ENCODE measurements at regions not wholly inside any gene's neighbourhood (a gene's known extent, or its start where the extent isn't known, plus 50 kb on each side); places are given as distances from the start of the nearest gene placed in this dataset.

DNA sequence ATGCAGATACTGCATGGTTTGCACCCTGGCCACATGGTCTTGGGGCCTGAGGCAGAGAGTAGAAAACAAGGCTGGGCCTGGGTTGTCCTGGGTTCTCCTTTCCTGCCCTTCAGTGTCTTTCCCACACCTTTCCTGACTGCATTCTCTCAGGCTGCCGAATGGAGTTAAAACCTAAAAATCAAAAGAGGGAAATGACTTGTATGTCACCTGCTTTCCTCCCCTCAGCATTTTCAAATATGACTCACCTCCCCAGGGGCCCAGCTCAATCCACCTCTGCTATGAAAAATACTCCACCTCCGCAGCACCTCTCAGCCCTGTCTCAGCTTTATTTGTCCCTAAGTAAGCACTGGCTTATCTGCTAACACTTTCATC lies 457.8 kb upstream of the MEX3C start (continued):
- TF ChIP-seq REST (IDR thresholded peaks at IDR 0.05) = no peak
- no peak for TF ChIP-seq NFE2L2 (conservative IDR thresholded peaks at IDR 0.05; ENCODE audit: low read length)
- no peak for TF ChIP-seq NPAS2 (CRISPR knock-in tag; IDR thresholded peaks at IDR 0.05; ENCODE audit: borderline replicate concordance)
- no peak for TF ChIP-seq EHF (CRISPR knock-in tag; IDR thresholded peaks at IDR 0.05)
- no peak for TF ChIP-seq KDM5A (IDR thresholded peaks at IDR 0.05)
- no peak for TF ChIP-seq MAFK (IDR thresholded peaks at IDR 0.05; ENCODE audit: partially characterized antibody)
- TF ChIP-seq JUN (IDR thresholded peaks at IDR 0.05) = no peak
- TF ChIP-seq GATA3 (IDR thresholded peaks at IDR 0.05; ENCODE audit: borderline replicate concordance) = no peak
- no peak for TF ChIP-seq FOSB (CRISPR knock-in tag; IDR thresholded peaks at IDR 0.05)
- no peak for TF ChIP-seq RNF2 (IDR thresholded peaks at IDR 0.05; ENCODE audit: borderline replicate concordance, low read depth)
- no peak for TF ChIP-seq RAD21 (conservative IDR thresholded peaks at IDR 0.05 in 1 of 2, IDR thresholded peaks at IDR 0.05 in 1 of 2)
- TF ChIP-seq E2F6 (IDR thresholded peaks at IDR 0.05; ENCODE audit: borderline replicate concordance, low read depth) = no peak
- TF ChIP-seq HDAC2 (IDR thresholded peaks at IDR 0.05) = no peak

GRCh38 chr18:51656249-51656648 lies 458.8 kb upstream of the MEX3C start:
- ATAC-seq (no peak), FAIRE-seq (no peak), DNase-seq (ENCODE audit: low read depth in 1 of 2, low spot score in 1 of 2) (no peak)
- Histone ChIP-seq H3K4me3 (no peak overlapping the region), H3K9me3 (no peaks in the 10 kb centered on the region), H3K4me2 (no peak overlapping the region), H3K4me1 (no peaks in the 10 kb centered on the region), H3K27ac (no peak overlapping the region)
- 71% methylated on average over 12 of the region's 12 CpGs for WGBS (ENCODE audit: missing lambda C conversion rate)
- TF ChIP-seq EP300 (IDR thresholded peaks at IDR 0.05) (no peak), BHLHE40 (IDR thresholded peaks at IDR 0.05; ENCODE audit: low read depth, low read length) (no peak), MAZ (IDR thresholded peaks at IDR 0.05; ENCODE audit: borderline replicate concordance, low read depth, low read length) (no peak), ESRRA (IDR thresholded peaks at IDR 0.05; ENCODE audit: borderline replicate concordance, low read length) (no peak), JUN (IDR thresholded peaks at IDR 0.05) (no peak), SREBF2 (IDR thresholded peaks at IDR 0.05) (no peak), EHF (CRISPR knock-in tag; IDR thresholded peaks at IDR 0.05) (no peak), RNF2 (IDR thresholded peaks at IDR 0.05; ENCODE audit: borderline replicate concordance, low read depth) (no peak), BCL3 (IDR thresholded peaks at IDR 0.05) (no peak), MAFK (IDR thresholded peaks at IDR 0.05; ENCODE audit: partially characterized antibody) (no peak), ZC3H11A (IDR thresholded peaks at IDR 0.05) (no peak), FOXS1 (CRISPR knock-in tag; IDR thresholded peaks at IDR 0.05) (no peak), KDM1A (IDR thresholded peaks at IDR 0.05; ENCODE audit: low read depth) (no peak), CBX2 (IDR thresholded peaks at IDR 0.05; ENCODE audit: borderline replicate concordance, low read depth) (no peak)
- TF ChIP-seq, protein P1, sequence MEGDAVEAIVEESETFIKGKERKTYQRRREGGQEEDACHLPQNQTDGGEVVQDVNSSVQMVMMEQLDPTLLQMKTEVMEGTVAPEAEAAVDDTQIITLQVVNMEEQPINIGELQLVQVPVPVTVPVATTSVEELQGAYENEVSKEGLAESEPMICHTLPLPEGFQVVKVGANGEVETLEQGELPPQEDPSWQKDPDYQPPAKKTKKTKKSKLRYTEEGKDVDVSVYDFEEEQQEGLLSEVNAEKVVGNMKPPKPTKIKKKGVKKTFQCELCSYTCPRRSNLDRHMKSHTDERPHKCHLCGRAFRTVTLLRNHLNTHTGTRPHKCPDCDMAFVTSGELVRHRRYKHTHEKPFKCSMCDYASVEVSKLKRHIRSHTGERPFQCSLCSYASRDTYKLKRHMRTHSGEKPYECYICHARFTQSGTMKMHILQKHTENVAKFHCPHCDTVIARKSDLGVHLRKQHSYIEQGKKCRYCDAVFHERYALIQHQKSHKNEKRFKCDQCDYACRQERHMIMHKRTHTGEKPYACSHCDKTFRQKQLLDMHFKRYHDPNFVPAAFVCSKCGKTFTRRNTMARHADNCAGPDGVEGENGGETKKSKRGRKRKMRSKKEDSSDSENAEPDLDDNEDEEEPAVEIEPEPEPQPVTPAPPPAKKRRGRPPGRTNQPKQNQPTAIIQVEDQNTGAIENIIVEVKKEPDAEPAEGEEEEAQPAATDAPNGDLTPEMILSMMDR (IDR thresholded peaks at IDR 0.05) = no peak
- TF ChIP-seq, protein P2, sequence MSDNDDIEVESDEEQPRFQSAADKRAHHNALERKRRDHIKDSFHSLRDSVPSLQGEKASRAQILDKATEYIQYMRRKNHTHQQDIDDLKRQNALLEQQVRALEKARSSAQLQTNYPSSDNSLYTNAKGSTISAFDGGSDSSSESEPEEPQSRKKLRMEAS (IDR thresholded peaks at IDR 0.05) = no peak
- ChIA-PET CTCF (interaction anchor here (1.2 kb wide), 1 partner anchor 546 kb away, joined by 3 read pairs; no protein-coding TSS in a partner anchor), POLR2A (no interaction called here)

Measured in A549 (cell line).